Left kidney (tissue), 1 donor: ENCODE measurements at regions not wholly inside any gene's neighbourhood (a gene's known extent, or its start where the extent isn't known, plus 50 kb on each side); places are given as distances from the start of the nearest gene placed in this dataset.

Source experiments
- DNase-seq: peaks from one replicate; pipeline ENCODE4 v3.0.0-alpha.2; 2013

DNA sequence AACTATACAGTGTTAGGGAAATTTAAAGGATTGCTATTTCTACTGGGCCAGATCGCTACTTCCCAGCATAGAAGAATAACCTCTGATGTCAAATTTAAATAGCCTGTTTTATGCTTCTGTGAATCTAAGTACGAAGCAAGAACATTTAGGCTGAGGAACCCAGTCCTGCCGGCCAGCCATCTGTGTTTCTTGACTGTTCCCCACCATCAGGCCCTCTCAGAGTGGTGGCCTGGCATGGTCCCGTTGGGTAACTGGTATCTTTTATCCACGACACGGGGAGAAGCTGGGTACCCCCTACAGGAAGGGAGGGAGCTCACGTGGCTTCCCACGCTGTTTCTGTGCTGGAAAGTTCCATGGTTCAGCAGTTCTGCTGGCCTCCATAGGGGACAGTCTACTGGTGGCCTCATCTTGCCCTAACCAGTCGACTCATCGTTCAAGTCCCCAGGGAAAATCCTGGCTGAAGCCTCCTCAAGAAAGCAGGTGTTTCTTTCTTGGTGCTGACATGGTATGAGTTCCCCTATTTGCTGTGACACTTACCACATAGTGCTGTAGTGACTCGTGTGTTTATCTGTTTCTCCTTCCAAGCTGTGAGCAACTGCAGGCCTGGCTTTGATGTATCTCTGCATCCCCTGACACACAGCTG, 201.7 kb upstream of the NLRP1 start:
- DNase-seq = no peak

GRCh38 chr17:5786510-5786875, 202.2 kb upstream of the NLRP1 start:
- no peak for DNase-seq

- DNase-seq = no peak
Observed at GRCh38 chr17:5788266-5788900, 204.1 kb upstream of the NLRP1 start.

- DNase-seq = no peak
Observed at GRCh38 chr17:5789528-5789927, 205.2 kb upstream of the NLRP1 start.

DNA sequence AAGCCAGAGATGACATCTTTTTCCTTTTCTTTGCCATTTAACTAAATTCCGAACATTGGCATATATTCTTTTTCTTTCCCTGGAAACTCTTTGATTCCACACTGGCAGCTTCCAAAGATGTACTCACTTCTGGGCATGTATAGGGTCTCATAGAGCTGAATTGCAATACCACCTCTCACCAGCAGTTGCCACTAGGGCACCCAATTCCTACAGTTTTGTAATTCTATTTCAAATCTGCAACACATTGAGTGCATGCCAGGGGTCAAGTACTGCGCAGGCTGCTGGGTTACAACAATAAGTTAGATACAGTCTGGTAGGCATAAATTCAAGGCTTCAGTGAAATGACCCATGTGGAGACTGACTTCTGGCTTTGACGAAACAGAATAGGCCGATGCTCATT, 208.8 kb upstream of the NLRP1 start:
- DNase-seq = no peak

DNA sequence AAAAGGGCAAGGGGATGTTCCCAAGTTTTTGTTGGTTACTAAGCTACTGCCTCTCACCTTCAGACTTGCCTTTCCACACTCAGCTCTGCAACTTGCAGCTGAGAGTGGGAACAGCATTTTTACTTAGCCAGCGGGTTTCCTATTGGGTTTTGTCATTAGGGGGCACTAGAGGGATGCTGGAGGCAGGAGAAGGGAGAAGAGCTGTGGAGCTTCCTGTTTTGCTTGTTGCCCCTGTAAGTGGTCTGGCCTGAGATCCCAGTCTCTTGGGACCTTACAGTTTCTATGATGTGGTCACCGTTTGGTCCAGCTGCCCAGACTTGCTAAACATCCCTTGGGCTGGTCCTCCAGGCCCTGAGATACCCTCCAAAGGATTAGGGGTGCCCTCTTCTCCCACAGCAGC, 209.6 kb upstream of the NLRP1 start:
- DNase-seq = no peak

DNA sequence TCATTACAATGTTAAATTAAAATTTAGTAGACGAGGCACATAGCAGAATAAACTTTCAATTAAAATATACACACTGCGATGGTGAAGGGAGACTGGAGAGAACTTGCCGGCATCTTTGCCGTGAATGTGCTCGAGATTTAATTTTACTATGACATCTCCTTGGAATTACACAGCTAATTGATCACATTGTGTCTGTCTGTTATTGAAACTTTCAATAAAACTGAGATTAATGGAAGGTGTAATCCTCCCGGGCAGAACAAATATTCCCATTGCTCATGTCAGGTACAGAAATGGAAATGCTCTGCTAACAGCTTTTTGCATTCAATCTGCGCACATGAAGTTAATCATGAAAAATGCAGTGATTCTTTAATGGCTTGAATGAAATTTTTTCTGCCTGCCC, 210.1 kb upstream of the NLRP1 start:
- DNase-seq = no peak

DNA sequence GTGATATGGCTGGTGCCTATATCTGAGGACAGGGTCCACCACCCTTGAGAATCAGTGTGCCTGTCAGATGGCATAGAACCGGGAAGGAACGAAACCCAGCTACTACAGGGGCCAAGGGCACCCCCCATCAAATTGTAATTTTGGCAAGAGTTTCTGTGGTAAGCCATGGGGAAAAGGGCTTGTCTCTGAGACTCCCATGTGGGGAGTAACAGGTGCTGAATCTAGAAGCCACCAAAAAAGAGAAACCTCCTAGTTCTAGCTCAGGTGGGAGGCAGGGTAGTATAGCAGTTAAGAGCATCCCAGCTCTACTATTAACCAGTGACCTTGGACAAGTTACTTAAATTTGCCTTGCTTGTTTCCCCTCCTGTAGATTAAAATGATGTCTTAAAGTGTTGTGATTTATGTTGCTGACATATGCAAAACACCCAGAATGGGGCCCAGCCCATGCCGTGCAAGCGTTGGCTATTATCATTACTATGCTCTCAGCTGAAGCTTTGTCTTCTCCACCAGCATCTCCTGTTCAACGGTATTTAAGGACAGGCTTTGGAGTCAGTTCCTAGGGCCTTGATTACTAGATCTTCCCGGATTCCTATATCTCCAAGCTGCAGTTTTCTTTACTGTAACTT, 210.7 kb upstream of the NLRP1 start:
- DNase-seq = no peak

GRCh38 chr17:5797447-5798050, 213.2 kb upstream of the NLRP1 start:
- DNase-seq = no peak

DNA sequence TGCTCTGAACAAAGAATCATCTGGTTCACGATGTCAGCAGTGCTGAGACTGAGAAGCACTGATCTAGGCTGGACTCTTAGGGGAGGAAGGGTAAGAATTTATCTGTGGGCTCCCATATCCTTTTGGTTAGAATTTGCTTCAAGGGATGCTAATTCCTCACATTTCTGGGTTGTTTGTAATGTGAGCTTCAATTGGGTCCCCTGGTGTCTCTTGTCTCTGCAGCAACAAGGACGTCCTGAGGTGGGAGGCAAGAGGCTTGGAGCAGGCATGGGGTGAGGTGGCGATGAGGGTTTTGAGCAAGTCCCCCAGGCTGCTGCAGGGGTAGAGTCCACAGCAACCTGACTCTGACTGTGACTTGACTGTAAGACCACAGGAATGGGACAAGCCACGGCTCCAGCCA, 213.8 kb upstream of the NLRP1 start:
- no peak for DNase-seq

GRCh38 chr17:5800131-5800530, 215.8 kb upstream of the NLRP1 start:
- DNase-seq = no peak

DNA sequence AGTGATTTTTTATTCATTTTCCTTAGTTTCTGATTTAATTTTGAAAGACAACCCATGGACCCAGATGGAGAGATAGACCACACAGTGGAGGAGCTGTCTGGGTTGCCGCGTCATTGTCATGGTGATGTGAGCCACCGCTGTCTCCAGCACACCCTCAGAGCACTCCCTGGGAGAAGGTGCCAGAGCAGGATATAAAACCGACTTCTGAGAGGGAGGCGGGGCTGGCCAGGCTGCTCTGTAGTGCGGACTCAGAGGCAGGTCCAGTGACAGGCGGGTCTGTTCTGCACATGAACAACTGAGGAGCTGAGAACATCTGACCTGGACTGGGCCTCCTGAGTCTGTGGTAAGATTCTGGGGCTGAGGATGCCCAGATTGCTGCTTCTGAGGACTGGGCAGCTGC, 216.3 kb upstream of the NLRP1 start:
- no peak for DNase-seq

DNA sequence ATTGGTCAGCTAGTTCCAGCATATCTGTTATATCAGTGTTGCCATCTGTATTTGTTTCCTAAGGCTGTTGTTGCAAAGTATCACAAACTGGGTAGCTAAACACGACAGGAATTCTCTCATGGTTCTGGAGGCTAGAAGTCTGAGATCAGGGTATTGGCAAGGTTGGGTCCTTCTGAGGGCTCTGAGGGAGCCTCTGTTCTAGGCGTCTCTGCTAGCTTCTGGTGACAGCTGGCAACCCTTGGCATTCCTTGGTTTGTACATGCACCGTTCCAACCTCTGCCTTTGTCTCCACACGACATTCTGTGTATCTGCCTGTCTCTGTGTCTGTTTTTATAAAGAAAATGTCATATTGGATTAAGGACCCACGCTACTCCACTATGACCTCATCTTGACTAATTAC, 219.9 kb upstream of the NLRP1 start:
- DNase-seq = no peak

- DNase-seq = no peak
Observed at GRCh38 chr17:5809056-5809455, 224.7 kb upstream of the NLRP1 start.

- DNase-seq = no peak
Observed at GRCh38 chr17:5809580-5810188, 225.4 kb upstream of the NLRP1 start.

DNA sequence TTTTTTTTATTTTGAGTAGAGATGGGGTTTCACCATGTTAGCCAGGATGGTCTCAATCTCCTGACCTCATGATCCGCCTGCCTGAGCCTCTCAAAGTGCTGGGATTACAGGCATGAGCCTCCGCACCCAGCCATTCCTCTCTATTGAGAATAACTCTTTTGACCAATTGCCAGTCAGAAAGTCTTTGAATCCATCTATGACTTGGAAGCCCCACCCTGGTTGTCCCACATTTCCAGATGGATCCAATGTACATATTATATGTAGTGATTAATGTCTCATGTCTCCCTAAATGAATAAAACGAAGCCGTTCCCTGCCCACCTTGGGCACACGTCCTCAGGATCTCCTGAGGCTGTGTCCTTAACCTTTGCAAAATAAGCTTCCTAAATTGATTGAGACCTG, 228.3 kb upstream of the NLRP1 start:
- DNase-seq = no peak

DNA sequence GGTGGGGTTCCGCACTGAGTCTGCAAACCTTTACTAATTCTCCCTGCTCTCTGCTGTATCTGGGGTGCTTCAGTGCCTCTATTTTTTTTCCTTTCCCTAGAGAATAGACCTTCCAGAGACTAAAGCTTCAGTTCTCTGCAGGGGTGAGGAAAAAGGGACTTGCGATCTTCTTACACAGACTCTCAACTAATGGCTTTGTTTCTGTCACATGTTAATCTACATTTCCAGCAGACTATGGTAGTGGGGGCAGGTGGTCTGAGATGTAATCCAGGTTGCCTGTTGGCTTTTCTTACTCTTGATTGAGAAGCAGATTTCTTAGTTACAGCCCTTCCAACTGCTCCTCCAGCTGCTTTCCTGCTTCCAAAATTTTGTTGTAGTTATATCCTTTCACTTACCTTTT, 229.0 kb upstream of the NLRP1 start:
- no peak for DNase-seq

- no peak for DNase-seq
Observed at GRCh38 chr17:5815396-5815795, 231.1 kb upstream of the NLRP1 start.

DNA sequence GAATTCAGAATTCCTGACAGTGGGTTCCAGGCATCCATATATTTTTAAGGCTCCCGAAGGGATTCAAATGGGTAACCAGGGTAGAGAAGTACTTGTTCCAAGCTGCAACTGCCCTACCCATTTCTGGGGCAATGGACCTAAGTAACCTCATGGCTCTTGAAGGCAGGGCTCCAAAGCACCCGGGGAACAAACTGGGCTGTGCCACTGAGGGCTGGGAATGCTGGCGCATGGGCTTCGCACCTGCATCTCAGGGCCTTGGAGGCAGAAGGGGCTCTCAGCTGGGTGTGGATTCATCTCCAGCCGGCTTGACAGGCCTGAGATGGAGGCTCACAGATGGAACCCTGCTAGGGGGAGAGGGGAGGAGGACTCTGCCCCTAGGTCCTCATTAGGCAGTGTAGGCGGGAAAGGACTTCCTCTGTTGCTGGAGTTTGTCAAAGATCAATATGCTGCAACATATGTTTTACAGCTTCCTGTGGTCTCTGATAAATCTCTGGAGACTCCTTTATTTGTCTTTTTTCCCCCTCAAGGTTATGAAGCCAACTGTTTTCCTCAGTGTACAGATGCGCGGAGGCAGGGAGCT, 232.3 kb upstream of the NLRP1 start:
- no peak for DNase-seq

DNA sequence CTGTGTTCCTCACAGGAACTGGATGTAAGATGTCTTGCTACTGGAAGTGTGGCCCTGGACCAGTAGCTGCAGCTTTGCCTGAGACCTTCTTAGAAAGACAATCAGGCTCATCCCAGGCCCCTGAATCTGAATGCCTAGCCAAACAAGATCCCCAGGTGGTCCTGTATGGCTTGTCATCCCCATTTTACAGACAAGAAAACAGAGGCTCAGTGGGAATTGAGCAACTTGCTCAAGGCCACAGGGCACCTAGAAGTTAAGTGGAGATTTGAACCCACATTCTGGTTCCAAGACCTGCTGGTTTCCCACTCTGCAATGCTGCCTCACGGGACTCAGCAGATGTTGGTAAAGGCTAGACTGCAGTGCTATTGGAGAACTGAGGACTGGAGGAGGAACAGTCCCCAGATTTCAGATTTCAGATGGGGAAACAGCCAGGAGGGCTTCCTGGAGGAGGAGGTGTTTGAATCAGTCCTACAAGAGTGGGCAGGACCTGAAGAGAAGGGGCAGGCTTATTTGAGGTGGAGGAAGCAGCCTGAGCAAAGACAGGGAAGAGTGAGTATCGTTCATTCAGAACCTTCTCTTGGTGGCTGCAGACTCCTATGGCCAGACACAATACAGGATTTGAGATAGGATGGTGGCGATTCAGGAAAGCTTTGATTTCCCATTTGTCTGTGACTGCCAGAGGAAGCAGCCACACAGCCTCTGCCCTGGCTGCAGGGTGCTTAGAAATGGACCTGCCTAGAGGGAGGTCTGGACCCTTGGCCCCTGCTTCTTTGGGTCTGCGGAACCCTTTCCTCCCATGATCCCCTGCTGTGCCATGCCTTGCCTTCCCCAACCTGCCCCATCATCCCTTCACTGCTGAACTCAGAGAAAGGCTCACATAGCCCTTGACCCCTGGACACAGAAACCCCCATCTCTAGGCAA, 233.4 kb upstream of the NLRP1 start:
- DNase-seq = no peak

DNA sequence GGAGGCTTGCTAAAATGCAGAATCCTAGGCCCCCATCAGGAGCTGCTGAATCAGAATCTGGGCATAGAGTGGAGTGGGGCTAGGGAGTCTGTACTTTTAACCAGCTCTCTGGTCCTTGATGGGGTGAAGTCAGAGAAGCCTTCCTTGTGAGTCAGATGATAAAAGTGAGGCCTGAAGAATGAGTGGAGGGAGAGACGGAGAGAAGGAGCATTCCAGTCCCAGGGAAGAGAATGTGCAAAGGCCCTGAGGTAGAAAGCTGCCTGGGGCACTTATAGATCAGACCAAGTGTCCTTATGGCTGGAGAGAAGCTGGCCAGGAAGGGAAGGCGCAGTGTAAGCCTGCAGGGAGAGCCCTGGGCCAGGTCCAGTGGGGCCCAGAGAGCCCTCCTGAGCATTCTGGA, 235.1 kb upstream of the NLRP1 start:
- no peak for DNase-seq
